WERI-Rb-1 (cell line): ENCODE measurements at regions not wholly inside any gene's neighbourhood (a gene's known extent, or its start where the extent isn't known, plus 50 kb on each side); places are given as distances from the start of the nearest gene placed in this dataset.

ENCODE experiments used
- DNase-seq: peaks from one replicate; pipeline ENCODE4 v3.0.0-alpha.2; 2020
- H3K27ac ChIP-seq: fragments of 250-450 bp; sonication (Bioruptor Pico); 2 replicates; pipeline ENCODE4 v1.5.1; 2020; ENCODE audit warnings: mild to moderate bottlenecking, moderate library complexity
- H3K27me3 ChIP-seq: fragments of 250-450 bp; sonication (Bioruptor Pico); 2 replicates; pipeline ENCODE4 v1.5.1; 2021; ENCODE audit warnings: mild to moderate bottlenecking, low read depth, moderate library complexity; ENCODE audit not compliant: insufficient read depth, severe bottlenecking
- H3K36me3 ChIP-seq: fragments of 250-450 bp; sonication (Bioruptor Pico); 2 replicates; pipeline ENCODE4 v1.5.1; 2020; ENCODE audit warnings: mild to moderate bottlenecking, moderate library complexity
- H3K4me3 ChIP-seq: 2 replicates; pipeline ENCODE4 v1.5.1; 2011; ENCODE audit warnings: low read depth, mild to moderate bottlenecking, control low read depth, low read length
- H3K9me3 ChIP-seq: fragments of 250-450 bp; sonication (Bioruptor Pico); 2 replicates; pipeline ENCODE4 v1.5.1; 2021; ENCODE audit warnings: mild to moderate bottlenecking, moderate library complexity; ENCODE audit not compliant: severe bottlenecking
- TF ChIP-seq, protein P1 (sequence below): IDR thresholded peaks from 2 replicates; pipeline ENCODE4 v1.5.1; 2011; ENCODE audit warnings: low read depth, mild to moderate bottlenecking, control low read depth, inconsistent platforms, low read length

DNA sequence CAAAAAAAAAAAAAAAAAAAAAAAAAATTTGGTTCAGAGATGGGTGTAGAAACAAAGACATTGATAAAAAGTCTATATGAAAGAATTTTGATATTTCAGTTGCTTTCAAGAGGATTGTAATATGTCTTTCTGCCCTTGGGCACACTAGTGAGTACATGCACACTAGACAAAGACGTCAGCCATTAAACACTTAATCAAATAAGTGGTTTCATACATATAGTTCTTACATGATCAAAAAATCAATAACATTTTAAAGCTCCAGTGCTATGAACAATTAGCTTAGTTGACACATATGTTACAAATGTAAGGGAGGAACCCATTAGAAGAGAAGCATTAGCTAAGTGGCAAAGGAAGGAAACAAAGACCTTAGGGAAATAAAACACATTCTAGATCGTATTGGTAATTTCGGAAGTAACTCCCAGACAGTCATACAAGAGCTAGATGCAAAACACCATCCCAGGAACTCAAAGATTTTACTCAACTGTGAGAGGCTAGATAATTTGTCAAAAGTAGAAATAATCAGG is 84.5 kb upstream of the MAN2A1 start:
- DNase-seq: no peak
- no peaks in the 10 kb centered on the region for H3K27me3 ChIP-seq

DNA sequence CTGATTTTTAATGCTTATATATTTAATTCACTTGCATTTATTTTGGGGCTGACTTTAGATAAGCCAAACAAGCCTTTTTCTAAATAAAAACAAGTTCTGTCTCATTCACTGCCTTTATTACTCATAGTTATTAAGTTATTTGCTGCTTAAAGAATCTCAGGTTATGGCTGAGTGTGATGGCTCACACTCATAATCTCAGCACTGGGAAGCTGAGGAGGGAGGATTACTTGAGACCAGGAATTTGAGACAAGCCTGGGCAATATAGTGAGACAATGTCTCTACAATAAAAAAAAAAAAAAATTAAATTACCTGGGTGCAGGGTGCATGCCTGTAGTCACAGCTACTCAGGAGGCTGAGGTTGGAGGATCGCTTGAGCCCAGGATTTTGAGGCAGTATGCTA is 85.0 kb upstream of the MAN2A1 start:
- Histone ChIP-seq H3K36me3 (no peaks in the 10 kb centered on the region), H3K27ac (no peak overlapping the region), H3K27me3 (no peaks in the 10 kb centered on the region), H3K4me3 (no peak overlapping the region), H3K9me3 (no peaks in the 10 kb centered on the region)
- TF ChIP-seq, protein P1, sequence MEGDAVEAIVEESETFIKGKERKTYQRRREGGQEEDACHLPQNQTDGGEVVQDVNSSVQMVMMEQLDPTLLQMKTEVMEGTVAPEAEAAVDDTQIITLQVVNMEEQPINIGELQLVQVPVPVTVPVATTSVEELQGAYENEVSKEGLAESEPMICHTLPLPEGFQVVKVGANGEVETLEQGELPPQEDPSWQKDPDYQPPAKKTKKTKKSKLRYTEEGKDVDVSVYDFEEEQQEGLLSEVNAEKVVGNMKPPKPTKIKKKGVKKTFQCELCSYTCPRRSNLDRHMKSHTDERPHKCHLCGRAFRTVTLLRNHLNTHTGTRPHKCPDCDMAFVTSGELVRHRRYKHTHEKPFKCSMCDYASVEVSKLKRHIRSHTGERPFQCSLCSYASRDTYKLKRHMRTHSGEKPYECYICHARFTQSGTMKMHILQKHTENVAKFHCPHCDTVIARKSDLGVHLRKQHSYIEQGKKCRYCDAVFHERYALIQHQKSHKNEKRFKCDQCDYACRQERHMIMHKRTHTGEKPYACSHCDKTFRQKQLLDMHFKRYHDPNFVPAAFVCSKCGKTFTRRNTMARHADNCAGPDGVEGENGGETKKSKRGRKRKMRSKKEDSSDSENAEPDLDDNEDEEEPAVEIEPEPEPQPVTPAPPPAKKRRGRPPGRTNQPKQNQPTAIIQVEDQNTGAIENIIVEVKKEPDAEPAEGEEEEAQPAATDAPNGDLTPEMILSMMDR: no peak
- no peak for DNase-seq

More for the DNA sequence above, 84.5 kb upstream of the MAN2A1 start:
- TF ChIP-seq, protein P1: no peak
- Histone ChIP-seq H3K36me3 (no peaks in the 10 kb centered on the region), H3K27ac (no peak overlapping the region), H3K4me3 (no peak overlapping the region), H3K9me3 (no peaks in the 10 kb centered on the region)

DNA sequence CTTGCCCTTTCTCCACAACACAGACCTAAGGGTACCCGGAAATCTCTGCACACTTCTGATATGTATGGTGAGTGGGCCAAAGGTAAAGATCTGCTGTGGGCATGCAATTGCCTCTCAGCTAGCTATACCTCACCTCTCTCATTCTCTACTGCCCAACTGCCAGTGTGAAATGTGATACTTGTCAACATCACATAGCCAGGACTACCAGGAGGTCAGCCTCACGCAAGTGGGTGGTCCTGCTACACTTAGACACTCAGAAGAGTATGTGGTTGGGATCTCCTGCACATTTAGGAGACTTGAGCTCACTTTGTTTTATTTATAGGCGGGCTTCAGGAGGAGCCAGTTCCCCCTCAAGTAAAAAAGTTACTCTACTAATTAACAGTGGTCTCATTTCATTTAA is 88.0 kb upstream of the MAN2A1 start:
- H3K27me3 ChIP-seq: no peaks in the 10 kb centered on the region
- TF ChIP-seq, protein P1: no peak
- no peak overlapping the region for H3K27ac ChIP-seq
- no peaks in the 10 kb centered on the region for H3K36me3 ChIP-seq
- no peak overlapping the region for H3K4me3 ChIP-seq
- no peak for DNase-seq
- H3K9me3 ChIP-seq: no peaks in the 10 kb centered on the region

DNA sequence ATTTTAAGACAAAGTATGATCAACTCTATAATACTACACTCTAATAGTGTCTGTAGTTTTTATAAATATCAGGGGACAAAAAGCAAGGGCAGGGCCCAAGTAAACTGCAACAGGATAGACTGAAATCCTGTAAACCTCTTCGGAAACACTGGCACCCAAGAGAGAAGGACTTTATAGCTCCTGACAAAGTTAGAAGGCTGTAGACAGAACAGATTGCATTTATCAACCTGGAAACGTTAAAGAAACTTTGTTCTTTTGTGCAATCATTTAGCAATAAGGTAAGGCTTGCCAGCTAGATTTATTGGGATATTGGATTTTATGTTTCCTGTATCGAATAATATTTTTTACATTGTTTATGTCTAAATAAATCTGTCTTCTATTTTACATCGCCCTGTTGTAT is 91.8 kb upstream of the MAN2A1 start:
- Histone ChIP-seq H3K27me3 (no peaks in the 10 kb centered on the region), H3K9me3 (no peaks in the 10 kb centered on the region), H3K4me3 (no peak overlapping the region), H3K36me3 (no peaks in the 10 kb centered on the region), H3K27ac (no peak overlapping the region)
- TF ChIP-seq, protein P1: no peak
- DNase-seq: no peak

DNA sequence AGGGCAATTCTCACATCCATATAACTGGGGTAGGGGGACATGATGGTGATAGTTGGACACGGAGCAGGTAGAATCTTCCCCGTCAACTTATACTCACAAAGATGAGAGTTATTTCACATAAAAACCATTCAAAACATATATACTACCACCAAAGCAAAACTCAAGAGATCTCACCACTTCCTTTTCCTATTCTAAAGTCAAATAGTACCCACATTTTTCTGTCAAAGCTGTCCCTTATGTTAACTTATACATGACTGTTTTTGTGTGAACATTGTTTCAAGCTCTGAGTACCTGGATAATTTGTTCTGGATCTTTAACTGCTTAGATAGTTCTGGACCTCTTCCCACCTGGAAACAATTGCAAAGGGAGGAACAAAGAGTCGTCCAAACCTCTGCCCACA is 95.5 kb upstream of the MAN2A1 start:
- DNase-seq: no peak
- Histone ChIP-seq H3K27me3 (no peaks in the 10 kb centered on the region), H3K9me3 (no peaks in the 10 kb centered on the region), H3K4me3 (no peak overlapping the region), H3K36me3 (no peaks in the 10 kb centered on the region), H3K27ac (no peak overlapping the region)
- TF ChIP-seq, protein P1: no peak

DNA sequence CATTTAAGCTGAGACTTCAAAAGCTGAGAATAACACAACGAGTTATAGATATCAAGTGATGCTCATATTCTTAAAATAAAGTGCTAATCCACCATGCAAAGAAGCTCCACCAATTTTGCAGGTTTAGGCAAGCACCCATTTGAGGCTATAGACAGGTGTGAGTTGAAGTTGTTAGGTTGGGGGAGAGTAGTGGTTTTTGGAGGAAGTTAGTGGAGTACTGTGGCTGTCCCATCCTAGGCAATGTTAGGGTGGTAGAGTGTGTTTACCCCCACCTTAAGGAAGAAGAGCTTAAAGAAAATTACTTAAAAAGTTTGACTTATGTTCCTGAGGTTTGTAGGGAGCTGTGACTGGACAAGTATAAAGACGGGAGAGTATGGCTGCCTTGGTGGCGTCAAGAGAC is 98.9 kb upstream of the MAN2A1 start:
- H3K36me3 ChIP-seq: no peaks in the 10 kb centered on the region

More for the DNA sequence above, 98.9 kb upstream of the MAN2A1 start:
- Histone ChIP-seq H3K27ac (no peak overlapping the region), H3K9me3 (no peaks in the 10 kb centered on the region), H3K4me3 (no peak overlapping the region), H3K27me3 (no peaks in the 10 kb centered on the region)
- TF ChIP-seq, protein P1: no peak
- no peak for DNase-seq
